ENCODE measurements at regions not wholly inside any gene's neighbourhood (a gene's known extent, or its start where the extent isn't known, plus 50 kb on each side); places are given as distances from the start of the nearest gene placed in this dataset.

GRCh38 chr6:168132531-168133167, 53.6 kb upstream of the FRMD1 start (continued):
- TF ChIP-seq ZNF586 (CRISPR knock-in tag; conservative IDR thresholded peaks at IDR 0.05) (no peak), CTCF (IDR thresholded peaks at IDR 0.05 in 2 of 3, conservative IDR thresholded peaks at IDR 0.05 in 1 of 3; ENCODE audit: insufficient read depth in 2 of 3, low read depth in 1 of 3, low read length in 3 of 3) (peak; percentile 38 to 52 (median 52); a peak in 4 of 6 replicates)

DNA sequence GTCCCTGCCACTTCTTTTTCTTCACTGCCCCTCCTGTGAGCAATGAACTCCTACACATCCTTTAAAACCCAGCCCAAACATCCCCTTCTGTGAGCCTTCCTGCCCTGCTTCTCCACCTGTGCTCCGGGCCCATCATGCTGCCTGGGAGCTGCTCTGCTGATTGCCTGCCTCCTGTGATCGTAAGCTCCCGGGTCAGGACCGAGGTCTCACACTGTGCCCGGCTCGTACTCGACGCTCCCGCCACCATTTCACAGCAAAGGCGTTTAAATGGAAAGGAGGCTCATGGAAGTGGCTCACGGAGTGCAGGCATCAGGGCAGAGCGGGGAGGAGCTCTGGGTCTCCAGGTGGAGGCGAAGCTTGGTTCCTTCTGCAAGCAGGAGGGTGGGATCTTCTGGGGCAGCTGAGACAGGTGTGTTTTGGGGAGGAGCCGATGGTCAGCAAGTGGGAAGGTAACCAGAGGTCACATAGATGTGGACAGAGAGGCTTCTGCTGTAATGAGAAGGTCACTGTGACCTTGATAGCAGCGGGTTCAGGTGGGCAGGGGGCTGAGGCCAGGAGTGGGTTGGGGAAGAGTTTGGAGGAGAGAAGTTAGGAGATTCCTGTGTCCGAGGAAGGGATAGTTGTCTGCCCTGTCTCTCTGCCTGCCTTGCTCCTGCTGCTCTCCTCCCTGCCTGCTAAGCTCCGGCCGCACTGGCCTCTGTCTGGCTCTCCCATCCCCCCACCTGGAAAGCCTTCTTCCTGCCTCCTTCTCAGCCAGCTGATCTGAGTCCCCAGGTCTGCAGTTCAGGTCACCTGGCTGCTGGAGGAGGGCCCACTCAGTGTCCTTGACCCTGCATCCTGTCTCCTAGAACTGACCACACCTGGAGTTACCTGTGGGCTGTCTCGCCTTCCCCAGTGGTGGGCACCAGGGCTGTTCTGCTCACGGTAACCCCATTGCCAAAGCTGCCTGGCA, 52.7 kb upstream of the FRMD1 start:
- Histone ChIP-seq H2AFZ (ENCODE audit: low read depth, low read length) (no peak overlapping the region), H3K9me3 (replicated peaks; ENCODE audit: control insufficient read depth, insufficient read depth, low read depth, low read length) (no peaks in the 10 kb centered on the region), H3K27ac (ENCODE audit: extremely low read depth, low read depth, low read length) (no peak overlapping the region), H3K79me2 (ENCODE audit: control insufficient read depth, insufficient read depth, low read length) (no peaks in the 10 kb centered on the region), H3K4me3 (no peak overlapping the region), H3K4me1 (replicated peaks in 1 of 2; ENCODE audit: control insufficient read depth in 2 of 2, insufficient read depth in 2 of 2, low read length in 2 of 2) (peaks cover 0 to 8% of the 10 kb centered on the region in 2 experiments; a peak in 1 of 5 replicates), H3K4me2 (ENCODE audit: insufficient read depth, low read length) (no peak overlapping the region), H3K36me3 (ENCODE audit: control insufficient read depth, insufficient read depth, low read length) (no peaks in the 10 kb centered on the region), H3K27me3 (ENCODE audit: control insufficient read depth in 2 of 2, insufficient read depth in 2 of 2, low read length in 2 of 2) (peaks cover 70 to 87% of the 10 kb centered on the region in 2 experiments), H3K9me1 (ENCODE audit: control insufficient read depth, insufficient read depth, low read length) (peaks cover 3% of the 10 kb centered on the region), H3K9ac (ENCODE audit: insufficient read depth in 1 of 2, low read depth in 2 of 2, low read length in 2 of 2) (0 out of 4 replicates have a peak overlapping the region, but pooled peaks of 1 of the 2 experiments have one; percentile 22), H4K20me1 (replicated peaks; ENCODE audit: control insufficient read depth, insufficient read depth, low read length) (peaks cover 26% of the 10 kb centered on the region)
- intact Hi-C loops (cut with micrococcal nuclease) (no loop called here), in situ Hi-C loops (cut with MboI) (no loop called here)
- TF ChIP-seq HMG20B (CRISPR knock-in tag; IDR thresholded peaks at IDR 0.05) (no peak), ZNF316 (IDR thresholded peaks at IDR 0.05) (no peak), NFE2 (IDR thresholded peaks at IDR 0.05; ENCODE audit: low read depth) (no peak), RBM15 (IDR thresholded peaks at IDR 0.05; ENCODE audit: insufficient read depth, low read length) (no peak), ZNF143 (CRISPR knock-in tag; IDR thresholded peaks at IDR 0.05) (no peak), ILF3 (IDR thresholded peaks at IDR 0.05; ENCODE audit: borderline replicate concordance) (no peak), SMARCE1 (IDR thresholded peaks at IDR 0.05) (no peak), RFX5 (IDR thresholded peaks at IDR 0.05; ENCODE audit: low read depth, low read length) (no peak), MIER1 (IDR thresholded peaks at IDR 0.05; ENCODE audit: low read depth) (no peak)
- TF ChIP-seq, protein P1, sequence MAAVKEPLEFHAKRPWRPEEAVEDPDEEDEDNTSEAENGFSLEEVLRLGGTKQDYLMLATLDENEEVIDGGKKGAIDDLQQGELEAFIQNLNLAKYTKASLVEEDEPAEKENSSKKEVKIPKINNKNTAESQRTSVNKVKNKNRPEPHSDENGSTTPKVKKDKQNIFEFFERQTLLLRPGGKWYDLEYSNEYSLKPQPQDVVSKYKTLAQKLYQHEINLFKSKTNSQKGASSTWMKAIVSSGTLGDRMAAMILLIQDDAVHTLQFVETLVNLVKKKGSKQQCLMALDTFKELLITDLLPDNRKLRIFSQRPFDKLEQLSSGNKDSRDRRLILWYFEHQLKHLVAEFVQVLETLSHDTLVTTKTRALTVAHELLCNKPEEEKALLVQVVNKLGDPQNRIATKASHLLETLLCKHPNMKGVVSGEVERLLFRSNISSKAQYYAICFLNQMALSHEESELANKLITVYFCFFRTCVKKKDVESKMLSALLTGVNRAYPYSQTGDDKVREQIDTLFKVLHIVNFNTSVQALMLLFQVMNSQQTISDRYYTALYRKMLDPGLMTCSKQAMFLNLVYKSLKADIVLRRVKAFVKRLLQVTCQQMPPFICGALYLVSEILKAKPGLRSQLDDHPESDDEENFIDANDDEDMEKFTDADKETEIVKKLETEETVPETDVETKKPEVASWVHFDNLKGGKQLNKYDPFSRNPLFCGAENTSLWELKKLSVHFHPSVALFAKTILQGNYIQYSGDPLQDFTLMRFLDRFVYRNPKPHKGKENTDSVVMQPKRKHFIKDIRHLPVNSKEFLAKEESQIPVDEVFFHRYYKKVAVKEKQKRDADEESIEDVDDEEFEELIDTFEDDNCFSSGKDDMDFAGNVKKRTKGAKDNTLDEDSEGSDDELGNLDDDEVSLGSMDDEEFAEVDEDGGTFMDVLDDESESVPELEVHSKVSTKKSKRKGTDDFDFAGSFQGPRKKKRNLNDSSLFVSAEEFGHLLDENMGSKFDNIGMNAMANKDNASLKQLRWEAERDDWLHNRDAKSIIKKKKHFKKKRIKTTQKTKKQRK (IDR thresholded peaks at IDR 0.05; ENCODE audit: borderline replicate concordance, low read depth, low read length): no peak
- FAIRE-seq (no peak), ATAC-seq (no peak), DNase-seq (ENCODE audit: extremely low read depth in 1 of 4, low spot score in 3 of 4) (no peak)
- BruUV-seq (replicated peaks): no TSS peak
- 3% methylated on average over 20 of the region's 20 CpGs for WGBS (ENCODE audit: insufficient coverage, low coverage, missing lambda C conversion rate)
- ChIA-PET CTCF (ENCODE audit: low intra/inter-chr PET ratio) (no interaction called here), POLR2A (no interaction called here)
